Neural cell (in vitro differentiated cells): ENCODE measurements at regions not wholly inside any gene's neighbourhood (a gene's known extent, or its start where the extent isn't known, plus 50 kb on each side); places are given as distances from the start of the nearest gene placed in this dataset.

ENCODE experiments used
- H2AFZ ChIP-seq: fragments of 200-600, 300-800 bp; sonication (generic), shearing (Covaris generic); 2 replicates; pipeline ENCODE4 v1.6.0; 2014; ENCODE audit warnings: low read depth, mild to moderate bottlenecking, antibody characterized with exemption, low read length, moderate library complexity
- H3F3A ChIP-seq: fragments of 200-600 bp; shearing (Covaris generic); 2 replicates; pipeline ENCODE4 v1.6.1; 2016; ENCODE audit warnings: mild to moderate bottlenecking, moderate library complexity, mixed read lengths, antibody characterized with exemption, low read length; ENCODE audit not compliant: insufficient read depth, poor library complexity, severe bottlenecking
- H3K27ac ChIP-seq: fragments of 200-600, 300-800 bp; sonication (generic), shearing (Covaris generic); 2 replicates; pipeline ENCODE4 v1.5.1; 2014; ENCODE audit warnings: mild to moderate bottlenecking, low read length, moderate library complexity
- H3K27me3 ChIP-seq: fragments of 300-800, 200-600 bp; sonication (generic), shearing (Covaris generic); 2 replicates; pipeline ENCODE4 v1.6.0; 2014; ENCODE audit warnings: mild to moderate bottlenecking, low read depth, low read length, moderate library complexity; ENCODE audit not compliant: insufficient read depth
- H3K36me3 ChIP-seq: fragments of 300-800, 200-600 bp; sonication (generic), shearing (Covaris generic); 2 replicates; pipeline ENCODE4 v1.5.1; 2014; ENCODE audit warnings: mild to moderate bottlenecking, antibody characterized with exemption, low read length, moderate library complexity; ENCODE audit not compliant: insufficient read depth
- H3K4me2 ChIP-seq: fragments of 300-800, 200-600 bp; sonication (generic), shearing (Covaris generic); 2 replicates; pipeline ENCODE4 v1.6.0; 2014; ENCODE audit warnings: mild to moderate bottlenecking, low read length
- H3K4me3 ChIP-seq: fragments of 300-800, 200-600 bp; sonication (generic), shearing (Covaris generic); 2 replicates; pipeline ENCODE4 v1.5.1; 2014; ENCODE audit warnings: mild to moderate bottlenecking, low read length, moderate library complexity
- H3K79me2 ChIP-seq: fragments of 200-600 bp; shearing (Covaris generic); replicated peaks from 2 replicates; pipeline ENCODE4 v1.6.0; 2014; ENCODE audit warnings: mild to moderate bottlenecking, low read length, moderate library complexity; ENCODE audit not compliant: insufficient read depth
- H3K9ac ChIP-seq: fragments of 300-800, 200-600 bp; sonication (generic), shearing (Covaris generic); 2 replicates; pipeline ENCODE4 v1.6.1; 2016; ENCODE audit warnings: mild to moderate bottlenecking, low read length, mixed read lengths
- H3K9me2 ChIP-seq: fragments of 200-600 bp; shearing (Covaris generic); 2 replicates; pipeline ENCODE4 v1.6.1; 2016; ENCODE audit warnings: mild to moderate bottlenecking, low read length, mixed read lengths; ENCODE audit not compliant: insufficient read depth
- H3K9me3 ChIP-seq: fragments of 200-600, 300-800 bp; sonication (generic), shearing (Covaris generic); 2 replicates; pipeline ENCODE4 v1.6.1; 2016; ENCODE audit warnings: mild to moderate bottlenecking, mixed run types, low read length, moderate library complexity, mixed read lengths
- H4K20me1 ChIP-seq: fragments of 200-600 bp; shearing (Covaris generic); 2 replicates; pipeline ENCODE4 v1.6.1; 2016; ENCODE audit warnings: mild to moderate bottlenecking, mixed run types; ENCODE audit not compliant: insufficient read depth
- CTCF ChIP-seq: fragments of 450-650 bp; IDR thresholded peaks from 2 replicates; pipeline ENCODE4 v1.5.1; 2014; ENCODE audit warnings: antibody characterized with exemption, mild to moderate bottlenecking, moderate library complexity; ENCODE audit not compliant: poor library complexity, severe bottlenecking
- EP300 ChIP-seq: fragments of 450-650 bp; conservative IDR thresholded peaks from 2 replicates; pipeline ENCODE4 v1.6.1; 2014; ENCODE audit warnings: antibody characterized with exemption, mild to moderate bottlenecking, moderate library complexity; ENCODE audit not compliant: poor library complexity, severe bottlenecking
- EZH2 ChIP-seq: fragments of 200-600, 300-800 bp; shearing (Covaris generic), sonication (generic); IDR thresholded peaks from 2 replicates; pipeline ENCODE4 v1.6.1; 2014; ENCODE audit warnings: antibody characterized with exemption, low read length, borderline replicate concordance, mild to moderate bottlenecking; ENCODE audit not compliant: insufficient read depth, poor library complexity, severe bottlenecking
- MXI1 ChIP-seq: fragments of 450-650 bp; conservative IDR thresholded peaks from 2 replicates; pipeline ENCODE4 v1.6.1; 2014; ENCODE audit warnings: antibody characterized with exemption, mild to moderate bottlenecking; ENCODE audit not compliant: poor library complexity, severe bottlenecking
- POLR2AphosphoS5 ChIP-seq: IDR thresholded peaks from 2 replicates; pipeline ENCODE4 v1.6.1; 2012
- RAD21 ChIP-seq: fragments of 450-650 bp; conservative IDR thresholded peaks from 2 replicates; pipeline ENCODE4 v1.6.1; 2014; ENCODE audit warnings: antibody characterized with exemption, mild to moderate bottlenecking, moderate library complexity
- SMC3 ChIP-seq: fragments of 450-650 bp; conservative IDR thresholded peaks from 2 replicates; pipeline ENCODE4 v1.6.1; 2014; ENCODE audit warnings: antibody characterized with exemption, mild to moderate bottlenecking, moderate library complexity; ENCODE audit not compliant: poor library complexity
- TAF1 ChIP-seq: IDR thresholded peaks from 2 replicates; pipeline ENCODE4 v1.6.1; 2012; ENCODE audit warnings: low read depth
- TF ChIP-seq, protein P1 (sequence below): IDR thresholded peaks from 2 replicates; pipeline ENCODE4 v1.6.1; 2012; ENCODE audit warnings: borderline replicate concordance

DNA sequence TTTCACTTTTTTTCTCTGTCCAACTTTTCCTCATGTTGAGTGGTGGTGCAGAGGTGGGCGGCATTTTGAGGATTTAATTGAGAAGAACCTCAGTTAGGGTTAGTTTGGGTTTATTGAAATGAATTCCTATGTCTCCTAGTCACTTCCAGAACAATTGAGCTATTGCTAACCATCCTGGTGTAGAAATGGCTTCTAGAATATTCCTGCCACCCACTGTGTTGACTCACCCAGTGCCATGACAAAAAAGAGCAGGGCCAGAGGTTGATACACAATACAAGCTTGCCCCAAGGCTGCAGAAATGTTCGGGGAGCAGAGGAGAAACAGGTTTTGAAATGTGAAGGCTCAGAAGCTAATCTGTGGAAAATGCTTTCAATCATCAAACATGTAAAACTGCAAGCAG, 167.1 kb upstream of the TRIB2 start:
- no peaks in the 10 kb centered on the region for H3F3A ChIP-seq
- H3K79me2 ChIP-seq: no peaks in the 10 kb centered on the region
- H2AFZ ChIP-seq: no peak overlapping the region
- no peak overlapping the region for H3K4me3 ChIP-seq
- H3K9me3 ChIP-seq: no peaks in the 10 kb centered on the region
- H3K36me3 ChIP-seq: no peaks in the 10 kb centered on the region
- H3K9me2 ChIP-seq: no peaks in the 10 kb centered on the region
- no peaks in the 10 kb centered on the region for H4K20me1 ChIP-seq
- H3K4me2 ChIP-seq: no peak overlapping the region
- H3K27ac ChIP-seq: no peak overlapping the region
- no peak for TF ChIP-seq MXI1
- TF ChIP-seq, protein P1, sequence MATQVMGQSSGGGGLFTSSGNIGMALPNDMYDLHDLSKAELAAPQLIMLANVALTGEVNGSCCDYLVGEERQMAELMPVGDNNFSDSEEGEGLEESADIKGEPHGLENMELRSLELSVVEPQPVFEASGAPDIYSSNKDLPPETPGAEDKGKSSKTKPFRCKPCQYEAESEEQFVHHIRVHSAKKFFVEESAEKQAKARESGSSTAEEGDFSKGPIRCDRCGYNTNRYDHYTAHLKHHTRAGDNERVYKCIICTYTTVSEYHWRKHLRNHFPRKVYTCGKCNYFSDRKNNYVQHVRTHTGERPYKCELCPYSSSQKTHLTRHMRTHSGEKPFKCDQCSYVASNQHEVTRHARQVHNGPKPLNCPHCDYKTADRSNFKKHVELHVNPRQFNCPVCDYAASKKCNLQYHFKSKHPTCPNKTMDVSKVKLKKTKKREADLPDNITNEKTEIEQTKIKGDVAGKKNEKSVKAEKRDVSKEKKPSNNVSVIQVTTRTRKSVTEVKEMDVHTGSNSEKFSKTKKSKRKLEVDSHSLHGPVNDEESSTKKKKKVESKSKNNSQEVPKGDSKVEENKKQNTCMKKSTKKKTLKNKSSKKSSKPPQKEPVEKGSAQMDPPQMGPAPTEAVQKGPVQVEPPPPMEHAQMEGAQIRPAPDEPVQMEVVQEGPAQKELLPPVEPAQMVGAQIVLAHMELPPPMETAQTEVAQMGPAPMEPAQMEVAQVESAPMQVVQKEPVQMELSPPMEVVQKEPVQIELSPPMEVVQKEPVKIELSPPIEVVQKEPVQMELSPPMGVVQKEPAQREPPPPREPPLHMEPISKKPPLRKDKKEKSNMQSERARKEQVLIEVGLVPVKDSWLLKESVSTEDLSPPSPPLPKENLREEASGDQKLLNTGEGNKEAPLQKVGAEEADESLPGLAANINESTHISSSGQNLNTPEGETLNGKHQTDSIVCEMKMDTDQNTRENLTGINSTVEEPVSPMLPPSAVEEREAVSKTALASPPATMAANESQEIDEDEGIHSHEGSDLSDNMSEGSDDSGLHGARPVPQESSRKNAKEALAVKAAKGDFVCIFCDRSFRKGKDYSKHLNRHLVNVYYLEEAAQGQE: no peak
- TF ChIP-seq EZH2: no peak
- TF ChIP-seq RAD21: no peak
- no peak for TF ChIP-seq CTCF
- no peak for TF ChIP-seq POLR2AphosphoS5
- TF ChIP-seq TAF1: no peak
- no peak for TF ChIP-seq SMC3
- no peak for TF ChIP-seq EP300
- no peak overlapping the region for H3K9ac ChIP-seq
- no peaks in the 10 kb centered on the region for H3K27me3 ChIP-seq

DNA sequence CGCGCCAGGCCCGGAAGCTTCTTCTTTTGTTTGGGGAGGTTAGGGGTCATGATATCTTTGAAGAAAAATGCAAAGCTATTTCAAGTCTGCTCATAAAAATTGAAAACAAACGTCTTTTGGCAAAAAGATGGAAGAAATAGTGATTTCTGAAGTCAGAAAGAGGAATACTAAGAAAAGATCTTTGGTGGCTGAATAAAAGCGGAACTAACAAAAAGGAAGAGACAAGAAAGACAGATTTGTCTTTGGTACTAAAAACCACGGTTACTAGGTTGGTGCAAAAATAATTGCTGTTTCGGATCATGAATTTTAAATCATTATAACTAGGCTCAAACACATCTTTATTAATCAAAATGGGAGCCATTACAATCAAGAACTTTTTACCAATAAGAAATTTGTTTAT, 164.6 kb upstream of the TRIB2 start:
- H3F3A ChIP-seq: no peaks in the 10 kb centered on the region
- no peaks in the 10 kb centered on the region for H4K20me1 ChIP-seq
- H3K36me3 ChIP-seq: no peaks in the 10 kb centered on the region
- H3K27ac ChIP-seq: no peak overlapping the region
- H3K9me2 ChIP-seq: no peaks in the 10 kb centered on the region
- TF ChIP-seq TAF1: no peak
- TF ChIP-seq EZH2: no peak
- no peak for TF ChIP-seq EP300
- H3K27me3 ChIP-seq: no peaks in the 10 kb centered on the region
- no peak overlapping the region for H3K4me3 ChIP-seq
- H3K79me2 ChIP-seq: no peaks in the 10 kb centered on the region
- H3K4me2 ChIP-seq: no peak overlapping the region
- no peak overlapping the region for H2AFZ ChIP-seq
- H3K9ac ChIP-seq: no peak overlapping the region
- no peaks in the 10 kb centered on the region for H3K9me3 ChIP-seq
